ENCODE measurements at regions not wholly inside any gene's neighbourhood (a gene's known extent, or its start where the extent isn't known, plus 50 kb on each side); places are given as distances from the start of the nearest gene placed in this dataset.

DNA sequence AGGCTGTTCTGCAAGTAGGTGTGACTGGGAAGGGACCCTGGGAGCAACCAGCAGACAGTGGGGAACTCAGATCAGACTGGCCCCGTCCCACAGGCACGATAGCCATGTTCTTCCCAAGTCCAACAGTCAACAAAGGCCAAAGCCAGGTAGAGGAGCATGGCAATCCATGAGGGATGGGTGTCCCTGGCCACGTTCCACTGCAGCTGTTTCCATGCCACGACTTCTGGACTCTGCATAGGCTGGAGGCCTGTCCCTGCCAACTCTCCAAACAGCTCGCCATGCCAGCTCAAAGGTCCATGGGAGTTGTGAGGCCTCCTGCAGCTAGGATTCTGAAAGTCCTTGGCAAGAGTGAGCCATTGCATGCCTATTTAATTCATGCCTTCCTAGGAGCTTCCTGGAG lies 459.8 kb downstream of the CDH8 start:
- no peak overlapping the region for H3K4me3 ChIP-seq (ENCODE audit: low read depth, low read length)
- DNase-seq (ENCODE audit: low read depth) = no peak
- TF ChIP-seq, protein P1, sequence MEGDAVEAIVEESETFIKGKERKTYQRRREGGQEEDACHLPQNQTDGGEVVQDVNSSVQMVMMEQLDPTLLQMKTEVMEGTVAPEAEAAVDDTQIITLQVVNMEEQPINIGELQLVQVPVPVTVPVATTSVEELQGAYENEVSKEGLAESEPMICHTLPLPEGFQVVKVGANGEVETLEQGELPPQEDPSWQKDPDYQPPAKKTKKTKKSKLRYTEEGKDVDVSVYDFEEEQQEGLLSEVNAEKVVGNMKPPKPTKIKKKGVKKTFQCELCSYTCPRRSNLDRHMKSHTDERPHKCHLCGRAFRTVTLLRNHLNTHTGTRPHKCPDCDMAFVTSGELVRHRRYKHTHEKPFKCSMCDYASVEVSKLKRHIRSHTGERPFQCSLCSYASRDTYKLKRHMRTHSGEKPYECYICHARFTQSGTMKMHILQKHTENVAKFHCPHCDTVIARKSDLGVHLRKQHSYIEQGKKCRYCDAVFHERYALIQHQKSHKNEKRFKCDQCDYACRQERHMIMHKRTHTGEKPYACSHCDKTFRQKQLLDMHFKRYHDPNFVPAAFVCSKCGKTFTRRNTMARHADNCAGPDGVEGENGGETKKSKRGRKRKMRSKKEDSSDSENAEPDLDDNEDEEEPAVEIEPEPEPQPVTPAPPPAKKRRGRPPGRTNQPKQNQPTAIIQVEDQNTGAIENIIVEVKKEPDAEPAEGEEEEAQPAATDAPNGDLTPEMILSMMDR (IDR thresholded peaks at IDR 0.05; ENCODE audit: control insufficient read depth, extremely low read depth, insufficient read depth) = no peak

DNA sequence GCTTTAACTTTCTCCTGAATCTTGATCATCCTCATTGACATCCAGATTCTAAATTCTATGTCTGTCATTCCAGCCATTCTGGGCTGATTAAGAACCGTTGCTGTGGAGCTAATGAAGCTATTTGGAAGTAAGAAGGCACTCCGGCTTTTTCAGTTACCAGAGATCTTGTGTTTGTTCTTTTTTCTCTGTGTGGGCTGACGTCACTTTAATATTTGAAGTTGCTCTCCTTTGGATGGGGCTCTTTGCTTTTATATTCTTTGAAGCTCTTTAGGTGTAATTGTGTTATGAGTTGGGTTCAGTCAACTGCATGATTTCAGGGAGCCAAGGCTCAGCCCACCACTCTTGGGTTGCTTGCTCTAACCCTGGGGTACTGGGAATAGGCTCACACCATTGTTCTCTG lies 460.6 kb downstream of the CDH8 start:
- H3K4me3 ChIP-seq (ENCODE audit: low read depth, low read length) = no peak overlapping the region
- DNase-seq (ENCODE audit: low read depth) = no peak
- TF ChIP-seq, protein P1 (IDR thresholded peaks at IDR 0.05; ENCODE audit: control insufficient read depth, extremely low read depth, insufficient read depth) = no peak

DNA sequence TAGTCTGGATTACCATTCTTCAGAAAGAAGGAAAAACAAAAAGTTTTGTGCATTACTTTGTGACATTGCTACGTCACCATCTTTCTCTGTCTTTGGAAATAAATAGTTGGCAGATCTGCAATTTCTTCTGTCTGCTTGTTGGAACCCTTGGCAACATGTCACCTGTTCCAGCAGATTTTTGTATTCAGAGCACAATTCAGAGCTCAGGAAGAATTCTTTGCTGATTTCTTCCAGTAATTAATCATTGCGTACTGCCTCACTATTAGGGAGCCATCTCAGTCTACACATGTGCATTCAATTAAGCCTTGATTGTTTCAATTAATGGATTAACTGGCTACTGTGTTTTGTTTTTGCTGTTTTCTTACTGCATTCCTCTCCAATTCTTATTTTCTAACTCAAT lies 467.2 kb downstream of the CDH8 start:
- TF ChIP-seq, protein P1 (IDR thresholded peaks at IDR 0.05; ENCODE audit: control insufficient read depth, extremely low read depth, insufficient read depth) = no peak
- no peak for DNase-seq (ENCODE audit: low read depth)
- no peak overlapping the region for H3K4me3 ChIP-seq (ENCODE audit: low read depth, low read length)

DNA sequence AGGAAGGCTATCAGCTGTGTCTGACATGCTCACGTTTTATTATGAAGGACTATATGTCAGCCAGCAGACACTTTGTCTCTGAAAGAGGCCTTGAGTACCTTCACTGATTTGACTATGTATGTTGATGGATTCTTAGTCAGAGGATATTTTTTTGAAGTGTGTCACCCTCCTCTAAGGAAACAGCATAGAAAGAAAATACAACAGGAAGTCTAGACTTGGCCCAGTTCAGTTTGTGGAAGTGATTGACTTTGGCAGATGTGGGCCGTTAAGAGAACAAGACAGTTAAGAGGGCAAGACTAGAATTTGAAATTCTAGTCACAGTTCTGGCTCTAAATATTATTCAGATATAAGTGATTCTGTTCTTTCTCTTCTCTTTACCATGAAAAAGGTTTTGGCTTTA lies 471.5 kb downstream of the CDH8 start:
- TF ChIP-seq, protein P1 (IDR thresholded peaks at IDR 0.05; ENCODE audit: control insufficient read depth, extremely low read depth, insufficient read depth) = no peak
- no peak overlapping the region for H3K4me3 ChIP-seq (ENCODE audit: low read depth, low read length)
- DNase-seq (ENCODE audit: low read depth) = no peak

DNA sequence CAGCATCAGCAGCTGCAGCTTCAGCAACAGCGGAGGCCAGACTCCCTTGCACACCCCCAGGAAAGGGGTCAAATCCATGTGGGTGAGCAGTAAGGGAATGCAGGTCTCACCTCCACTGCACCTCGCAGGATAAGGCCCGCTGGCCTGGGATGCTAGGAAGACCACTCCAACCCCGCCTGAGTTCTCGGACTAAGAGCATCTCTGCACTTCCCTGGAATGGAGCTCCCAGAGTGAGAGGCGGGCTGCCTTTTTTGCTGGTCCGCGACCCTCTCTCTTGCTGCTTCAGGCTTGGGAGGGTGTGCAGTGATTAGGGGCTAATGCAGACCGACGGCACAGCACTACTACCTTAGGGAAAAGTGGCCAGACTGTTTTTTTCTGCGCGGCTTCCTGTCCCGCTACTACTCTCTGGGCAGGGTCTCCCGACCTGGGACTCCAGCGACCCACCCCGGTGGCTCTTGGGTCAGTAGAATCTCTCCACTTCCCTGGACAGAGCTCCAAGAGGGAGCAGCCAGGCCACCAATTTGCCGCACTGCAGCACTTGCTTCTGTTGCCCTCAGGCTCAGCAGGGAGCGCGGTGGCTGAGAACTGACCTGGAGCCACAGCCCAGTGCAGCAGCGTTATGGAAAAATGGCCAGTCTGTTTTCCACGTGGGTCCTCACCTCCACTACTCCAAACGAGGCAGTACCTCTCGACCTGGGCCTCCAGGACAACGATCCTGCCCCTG lies 480.4 kb downstream of the CDH8 start:
- DNase-seq (ENCODE audit: low read depth) = no peak
- no peak overlapping the region for H3K4me3 ChIP-seq (ENCODE audit: low read depth, low read length)
- TF ChIP-seq, protein P1 (IDR thresholded peaks at IDR 0.05; ENCODE audit: control insufficient read depth, extremely low read depth, insufficient read depth) = no peak

DNA sequence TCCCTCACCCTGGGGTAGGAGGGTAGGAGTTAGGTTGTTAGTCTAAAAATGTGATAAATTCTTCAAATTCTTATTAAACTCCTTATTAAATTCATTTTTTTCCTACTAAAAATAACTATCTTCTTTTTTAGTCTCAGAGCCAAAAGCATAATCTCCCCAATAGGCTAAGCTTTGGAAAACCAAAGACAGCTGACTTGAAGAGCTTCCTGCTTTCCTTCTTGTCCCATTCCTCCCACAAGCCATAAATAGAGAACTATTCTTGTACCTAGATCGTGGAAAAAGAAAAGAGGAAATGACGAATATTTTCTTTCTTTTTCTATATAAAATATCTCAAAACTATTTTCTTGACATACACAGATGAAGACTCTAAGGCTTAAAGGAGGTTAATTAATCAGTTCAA lies 486.9 kb downstream of the CDH8 start:
- DNase-seq (ENCODE audit: low read depth) = no peak
- H3K4me3 ChIP-seq (ENCODE audit: low read depth, low read length) = no peak overlapping the region
- TF ChIP-seq, protein P1 (IDR thresholded peaks at IDR 0.05; ENCODE audit: control insufficient read depth, extremely low read depth, insufficient read depth) = no peak

DNA sequence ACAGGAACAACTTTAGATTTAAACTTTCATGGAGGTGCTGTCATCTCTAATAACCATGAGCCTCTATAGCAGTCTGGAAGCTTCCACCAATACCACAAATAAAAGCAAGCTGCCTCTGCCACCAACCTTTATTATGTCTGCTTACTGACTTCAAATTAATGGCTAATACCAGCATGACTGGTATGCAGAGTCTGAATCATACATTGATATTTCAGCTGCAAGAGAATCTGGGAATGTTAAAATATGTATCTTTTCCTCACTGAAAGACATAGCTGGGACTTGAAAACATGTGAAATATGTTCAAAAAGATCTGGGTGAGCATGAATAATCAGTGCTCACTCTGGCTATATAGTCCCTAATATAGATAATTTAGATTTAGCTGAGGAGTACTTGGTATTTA lies 488.6 kb downstream of the CDH8 start:
- TF ChIP-seq, protein P1 (IDR thresholded peaks at IDR 0.05; ENCODE audit: control insufficient read depth, extremely low read depth, insufficient read depth) = no peak
- H3K4me3 ChIP-seq (ENCODE audit: low read depth, low read length) = no peak overlapping the region
- DNase-seq (ENCODE audit: low read depth) = no peak

Measured in LNCaP clone FGC (cell line).